Chondrocyte (in vitro differentiated cells): ENCODE measurements at regions not wholly inside any gene's neighbourhood (a gene's known extent, or its start where the extent isn't known, plus 50 kb on each side); places are given as distances from the start of the nearest gene placed in this dataset.
"Not testable (repeated sequence)": the region's sequence is repeated elsewhere in the genome, so short reads cannot be mapped to it uniquely, and the experiment has no call there.

Experiments
- DNase-seq: peaks from one replicate; pipeline ENCODE4 v3.0.0; 2021; ENCODE audit warnings: mixed read lengths, low spot score
- H3K27ac Mint-ChIP-seq: one replicate; pipeline ENCODE4 v1.8.0; 2021; ENCODE audit warnings: mild to moderate bottlenecking, moderate library complexity, mixed read lengths; ENCODE audit not compliant: unreplicated experiment
- H3K27me3 Mint-ChIP-seq: 2 replicates; pipeline ENCODE4 v1.8.0; 2021; ENCODE audit warnings: low read depth, mixed read lengths
- H3K36me3 Mint-ChIP-seq: 2 replicates; pipeline ENCODE4 v1.8.0; 2021; ENCODE audit warnings: low read depth, mixed read lengths
- H3K4me1 Mint-ChIP-seq: 2 replicates; pipeline ENCODE4 v1.8.0; 2021; ENCODE audit warnings: low read depth, mild to moderate bottlenecking, mixed read lengths
- H3K4me3 Mint-ChIP-seq: one replicate; pipeline ENCODE4 v1.8.0; 2021; ENCODE audit warnings: mild to moderate bottlenecking, moderate library complexity, mixed read lengths; ENCODE audit not compliant: unreplicated experiment
- H3K9me3 Mint-ChIP-seq: 2 replicates; pipeline ENCODE4 v1.8.0; 2021; ENCODE audit warnings: low read depth, mixed read lengths
- CTCF ChIP-seq: fragments of 200-600 bp; sonication (generic); IDR thresholded peaks from 2 replicates; pipeline ENCODE4 v1.5.0; 2021; ENCODE audit warnings: antibody characterized with exemption, mild to moderate bottlenecking, moderate library complexity

GRCh38 chr17:77332981-77333685 is 192.4 kb downstream of the SEC14L1 start:
- H3K9me3 Mint-ChIP-seq: peaks cover 16% of the 10 kb centered on the region
- no peak for TF ChIP-seq CTCF
- peak; percentile 21 for DNase-seq
- H3K4me1 Mint-ChIP-seq: peaks cover 27% of the 10 kb centered on the region
- no peak overlapping the region for H3K4me3 Mint-ChIP-seq
- H3K27me3 Mint-ChIP-seq: no peaks in the 10 kb centered on the region
- peak overlapping the region; percentile 39 for H3K27ac Mint-ChIP-seq
- peaks cover 5% of the 10 kb centered on the region for H3K36me3 Mint-ChIP-seq

GRCh38 chr17:77337150-77337549 is 196.4 kb downstream of the SEC14L1 start:
- Mint-ChIP-seq H3K4me1 (peaks cover 14% of the 10 kb centered on the region), H3K4me3 (no peak overlapping the region), H3K36me3 (peaks cover 10% of the 10 kb centered on the region), H3K27ac (no peak overlapping the region), H3K27me3 (no peaks in the 10 kb centered on the region), H3K9me3 (peaks cover 16% of the 10 kb centered on the region)
- no peak for DNase-seq
- TF ChIP-seq CTCF: no peak

GRCh38 chr17:77341069-77341541 is 200.3 kb downstream of the SEC14L1 start:
- DNase-seq: no peak
- H3K4me1 Mint-ChIP-seq: peaks cover 15% of the 10 kb centered on the region
- no peaks in the 10 kb centered on the region for H3K27me3 Mint-ChIP-seq
- no peak overlapping the region for H3K4me3 Mint-ChIP-seq
- H3K27ac Mint-ChIP-seq: no peak overlapping the region
- H3K36me3 Mint-ChIP-seq: peaks cover 19% of the 10 kb centered on the region
- H3K9me3 Mint-ChIP-seq: peaks cover 21% of the 10 kb centered on the region
- no peak for TF ChIP-seq CTCF

- H3K9me3 Mint-ChIP-seq: peaks cover 11% of the 10 kb centered on the region
- not testable (repeated sequence) for H3K27ac Mint-ChIP-seq, H3K4me3 Mint-ChIP-seq, H3K27me3 Mint-ChIP-seq
- peaks cover 15% of the 10 kb centered on the region for H3K36me3 Mint-ChIP-seq
- peaks cover 15% of the 10 kb centered on the region for H3K4me1 Mint-ChIP-seq
- DNase-seq: peak; percentile 37
Observed at GRCh38 chr17:77342656-77342990, 201.9 kb downstream of the SEC14L1 start.

GRCh38 chr17:77343031-77343800 is 202.4 kb downstream of the SEC14L1 start:
- Mint-ChIP-seq H3K4me3 (no peak overlapping the region), H3K4me1 (peaks cover 15% of the 10 kb centered on the region), H3K27ac (no peak overlapping the region), H3K27me3 (no peaks in the 10 kb centered on the region), H3K9me3 (peaks cover 9% of the 10 kb centered on the region), H3K36me3 (peaks cover 14% of the 10 kb centered on the region)
- no peak for TF ChIP-seq CTCF
- peak; percentile 15 for DNase-seq
